GM21529 (cell line): ENCODE measurements at regions not wholly inside any gene's neighbourhood (a gene's known extent, or its start where the extent isn't known, plus 50 kb on each side); places are given as distances from the start of the nearest gene placed in this dataset.
"Not testable (repeated sequence)": the region's sequence is repeated elsewhere in the genome, so short reads cannot be mapped to it uniquely, and the experiment has no call there.

Experiments used
- ATAC-seq: cut with Tn5 transposase; IDR thresholded peaks from one replicate; pipeline ENCODE4 v1.9.1; 2021; ENCODE audit not compliant: unreplicated experiment

GRCh38 chr13:64662887-64663593, 2567.1 kb downstream of the PCDH9 start:
- no peak for ATAC-seq

GRCh38 chr13:64648293-64648692, 2581.8 kb downstream of the PCDH9 start:
- no peak for ATAC-seq

GRCh38 chr13:64643066-64643465, 2587.1 kb downstream of the PCDH9 start:
- ATAC-seq = no peak

GRCh38 chr13:64640002-64640401, 2590.1 kb downstream of the PCDH9 start:
- ATAC-seq = no peak

- no peak for ATAC-seq
These were observed 2590.9 kb downstream of the PCDH9 start for GRCh38 chr13:64639206-64639605.

GRCh38 chr13:64633948-64634347, 2596.2 kb downstream of the PCDH9 start:
- ATAC-seq = no peak

- ATAC-seq = no peak
These were observed 2602.5 kb downstream of the PCDH9 start for GRCh38 chr13:64627654-64628053.

GRCh38 chr13:64626105-64626504, 2604.0 kb downstream of the PCDH9 start:
- ATAC-seq = no peak

- no peak for ATAC-seq
These were observed 2612.9 kb downstream of the PCDH9 start for GRCh38 chr13:64617231-64617630.

GRCh38 chr13:64591971-64592370, 2638.2 kb downstream of the PCDH9 start:
- no peak for ATAC-seq

- ATAC-seq = no peak
These were observed 2650.8 kb downstream of the PCDH9 start for GRCh38 chr13:64579331-64579730.

GRCh38 chr13:64568748-64569147, 2661.4 kb downstream of the PCDH9 start:
- ATAC-seq = no peak

- ATAC-seq = not testable (repeated sequence)
These were observed 2672.1 kb downstream of the PCDH9 start for GRCh38 chr13:64558031-64558430.

- ATAC-seq = no peak
These were observed 2673.8 kb downstream of the PCDH9 start for GRCh38 chr13:64556376-64556775.

GRCh38 chr13:64553411-64554129, 2676.6 kb downstream of the PCDH9 start:
- ATAC-seq = no peak

GRCh38 chr13:64551755-64552154, 2678.4 kb downstream of the PCDH9 start:
- ATAC-seq = no peak

GRCh38 chr13:64546371-64546770, 2683.8 kb downstream of the PCDH9 start:
- ATAC-seq = no peak

- ATAC-seq = no peak
These were observed 2689.2 kb downstream of the PCDH9 start for GRCh38 chr13:64540976-64541375.

GRCh38 chr13:64540468-64540867, 2689.7 kb downstream of the PCDH9 start:
- ATAC-seq = no peak

- no peak for ATAC-seq
These were observed 2691.4 kb downstream of the PCDH9 start for GRCh38 chr13:64538711-64539110.

GRCh38 chr13:64534302-64534701, 2695.8 kb downstream of the PCDH9 start:
- no peak for ATAC-seq

GRCh38 chr13:64531400-64531799, 2698.7 kb downstream of the PCDH9 start:
- no peak for ATAC-seq
